ENCODE measurements at regions not wholly inside any gene's neighbourhood (a gene's known extent, or its start where the extent isn't known, plus 50 kb on each side); places are given as distances from the start of the nearest gene placed in this dataset.

DNA sequence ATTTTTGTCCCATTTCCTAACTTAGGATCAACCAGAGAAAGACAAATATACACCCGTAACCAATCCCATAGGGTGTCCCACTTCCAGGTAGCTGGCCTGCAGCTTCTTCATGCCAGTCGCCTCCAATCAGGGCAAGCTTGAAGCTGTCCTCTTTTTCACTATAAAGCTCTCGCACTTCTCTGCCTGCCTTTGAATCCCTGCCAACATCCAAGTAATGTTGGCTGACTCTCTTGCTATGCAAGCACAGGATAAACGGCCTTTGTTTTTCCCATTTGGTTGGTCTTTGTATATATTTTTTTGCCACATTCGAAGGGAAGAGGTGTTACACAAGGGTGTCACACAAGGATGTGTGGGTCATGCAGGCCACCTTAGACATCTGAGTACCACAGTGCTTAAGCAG lies 388.8 kb downstream of the CBLN2 start:
- H3K4me1 ChIP-seq (ENCODE audit: control insufficient read depth in 1 of 2, insufficient read depth in 2 of 2, low read length in 2 of 2) = no peaks in the 10 kb centered on the region
- no peaks in the 10 kb centered on the region for H3K36me3 ChIP-seq (ENCODE audit: control insufficient read depth in 1 of 2, insufficient read depth in 2 of 2, low read length in 1 of 2)
- intact Hi-C loops (cut with DNase I) = no loop called here
- no peak for ATAC-seq (ENCODE audit: low FRiP score)
- H3K9me3 ChIP-seq (ENCODE audit: control insufficient read depth, low read length) = no peaks in the 10 kb centered on the region
- H3K27me3 ChIP-seq (ENCODE audit: control insufficient read depth in 1 of 2, insufficient read depth in 2 of 2, low read length in 1 of 2) = no peaks in the 10 kb centered on the region
- no peak overlapping the region for H3K27ac ChIP-seq (ENCODE audit: low read depth in 1 of 2, low read length in 2 of 2)
- WGBS, 2 donors = 18 to 20% methylated on average over 5 of the region's 5 CpGs
- no peak for DNase-seq
- no peak overlapping the region for H3K4me3 ChIP-seq (ENCODE audit: low read length in 2 of 2)

DNA sequence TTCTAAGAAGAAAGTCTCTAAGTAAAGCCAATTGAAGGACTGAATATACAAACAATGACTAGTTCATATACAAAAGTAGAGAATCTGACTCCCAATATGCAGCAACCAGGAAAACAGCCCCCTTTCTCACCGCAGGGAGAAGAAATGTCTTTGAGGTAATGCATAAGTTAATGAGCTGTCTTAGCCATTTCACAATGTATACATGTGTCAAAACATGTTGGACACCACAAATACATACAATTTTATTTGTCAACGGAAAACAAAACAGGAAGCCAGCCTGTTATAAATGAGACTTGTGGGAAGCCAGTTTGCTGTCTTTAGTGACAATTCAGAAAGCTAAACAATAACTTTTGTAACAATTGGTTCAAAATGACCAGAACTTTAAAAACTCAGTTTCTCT lies 389.2 kb downstream of the CBLN2 start:
- no peaks in the 10 kb centered on the region for H3K9me3 ChIP-seq (ENCODE audit: control insufficient read depth, low read length)
- no peaks in the 10 kb centered on the region for H3K4me1 ChIP-seq (ENCODE audit: control insufficient read depth in 1 of 2, insufficient read depth in 2 of 2, low read length in 2 of 2)
- H3K27ac ChIP-seq (ENCODE audit: low read depth in 1 of 2, low read length in 2 of 2) = no peak overlapping the region
- ATAC-seq (ENCODE audit: low FRiP score) (no peak), DNase-seq (no peak)
- intact Hi-C loops (cut with DNase I) = no loop called here
- 79 to 86% methylated on average over 2 of the region's 2 CpGs for WGBS, 2 donors
- no peaks in the 10 kb centered on the region for H3K36me3 ChIP-seq (ENCODE audit: control insufficient read depth in 1 of 2, insufficient read depth in 2 of 2, low read length in 1 of 2)
- no peaks in the 10 kb centered on the region for H3K27me3 ChIP-seq (ENCODE audit: control insufficient read depth in 1 of 2, insufficient read depth in 2 of 2, low read length in 1 of 2)
- no peak overlapping the region for H3K4me3 ChIP-seq (ENCODE audit: low read length in 2 of 2)

DNA sequence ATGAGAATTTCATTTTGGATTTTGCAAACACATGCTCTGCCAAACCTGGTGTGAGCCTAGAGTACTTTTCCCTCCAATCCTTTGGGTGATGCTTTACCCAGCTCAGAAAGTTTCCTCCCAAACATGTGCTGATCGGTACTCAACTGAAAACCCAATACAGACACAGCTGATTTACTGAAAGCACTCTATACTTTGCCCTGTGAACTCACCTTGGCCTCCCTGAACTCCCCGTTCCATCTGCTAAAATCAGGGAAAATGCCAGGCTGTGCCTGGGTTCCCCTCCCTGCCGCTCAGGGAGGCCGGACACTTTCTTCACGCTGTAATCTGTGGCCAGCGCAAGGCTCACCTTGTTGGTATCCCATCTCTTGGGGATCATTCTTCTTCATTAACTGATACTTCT lies 391.2 kb downstream of the CBLN2 start:
- intact Hi-C loops (cut with DNase I) = no loop called here
- no peaks in the 10 kb centered on the region for H3K36me3 ChIP-seq (ENCODE audit: control insufficient read depth in 1 of 2, insufficient read depth in 2 of 2, low read length in 1 of 2)

DNA sequence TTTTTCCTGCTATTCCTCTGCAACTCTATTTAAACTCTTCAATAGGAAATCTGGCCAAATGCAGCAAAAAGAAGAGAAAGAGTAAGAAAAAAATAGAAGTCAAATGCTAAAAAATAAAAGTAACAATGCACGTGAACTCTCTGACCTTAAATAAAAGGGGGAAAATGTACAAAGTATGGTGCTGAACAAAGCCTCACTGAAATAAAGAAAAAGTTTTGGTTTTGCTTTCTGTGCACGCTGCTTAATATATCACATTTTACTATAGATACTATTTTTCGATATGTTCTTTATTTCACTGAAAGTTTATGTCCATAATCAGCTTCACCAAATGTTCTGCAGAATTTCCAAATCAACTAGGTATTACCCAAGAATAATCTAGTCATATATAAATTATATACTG lies 396.3 kb downstream of the CBLN2 start:
- no peak overlapping the region for H3K4me3 ChIP-seq (ENCODE audit: low read length in 2 of 2)
- no peak overlapping the region for H3K27ac ChIP-seq (ENCODE audit: low read depth in 1 of 2, low read length in 2 of 2)
- WGBS, 2 donors = 84 to 87% methylated on average over 3 of the region's 3 CpGs
- ATAC-seq (ENCODE audit: low FRiP score) = no peak
- no peaks in the 10 kb centered on the region for H3K27me3 ChIP-seq (ENCODE audit: control insufficient read depth in 1 of 2, insufficient read depth in 2 of 2, low read length in 1 of 2)
- intact Hi-C loops (cut with DNase I) = no loop called here
- H3K9me3 ChIP-seq (ENCODE audit: control insufficient read depth, low read length) = no peaks in the 10 kb centered on the region
- H3K36me3 ChIP-seq (ENCODE audit: control insufficient read depth in 1 of 2, insufficient read depth in 2 of 2, low read length in 1 of 2) = no peaks in the 10 kb centered on the region
- DNase-seq = no peak
- no peaks in the 10 kb centered on the region for H3K4me1 ChIP-seq (ENCODE audit: control insufficient read depth in 1 of 2, insufficient read depth in 2 of 2, low read length in 2 of 2)

More for the DNA sequence above, 391.2 kb downstream of the CBLN2 start:
- Histone ChIP-seq H3K27me3 (ENCODE audit: control insufficient read depth in 1 of 2, insufficient read depth in 2 of 2, low read length in 1 of 2) (no peaks in the 10 kb centered on the region), H3K9me3 (ENCODE audit: control insufficient read depth, low read length) (no peaks in the 10 kb centered on the region), H3K27ac (ENCODE audit: low read depth in 1 of 2, low read length in 2 of 2) (no peak overlapping the region), H3K4me1 (ENCODE audit: control insufficient read depth in 1 of 2, insufficient read depth in 2 of 2, low read length in 2 of 2) (no peaks in the 10 kb centered on the region), H3K4me3 (ENCODE audit: low read length in 2 of 2) (no peak overlapping the region)
- 95% methylated on average over 6 of the region's 6 CpGs for WGBS, 2 donors
- DNase-seq (no peak), ATAC-seq (ENCODE audit: low FRiP score) (no peak)

DNA sequence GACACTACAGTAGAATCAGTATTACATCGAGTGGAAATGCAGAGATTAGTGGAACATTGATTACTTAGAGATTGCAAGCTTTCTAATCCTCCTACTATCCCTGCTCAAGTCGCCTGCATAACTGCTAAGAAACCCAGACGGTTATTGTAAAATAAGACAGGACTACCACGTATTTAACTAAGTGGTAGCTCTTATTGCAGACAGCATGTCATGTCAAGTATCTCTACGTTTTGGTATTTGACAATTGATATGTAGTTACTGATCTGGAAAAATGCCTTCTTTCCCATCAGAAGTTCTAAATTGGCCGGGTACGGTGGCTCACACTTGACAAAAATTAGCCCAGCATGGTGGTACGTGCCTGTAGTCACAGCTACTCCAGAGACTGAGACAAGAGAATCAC lies 404.1 kb downstream of the CBLN2 start:
- H3K36me3 ChIP-seq (ENCODE audit: control insufficient read depth in 1 of 2, insufficient read depth in 2 of 2, low read length in 1 of 2) = no peaks in the 10 kb centered on the region
- no peaks in the 10 kb centered on the region for H3K4me1 ChIP-seq (ENCODE audit: control insufficient read depth in 1 of 2, insufficient read depth in 2 of 2, low read length in 2 of 2)
- no peak overlapping the region for H3K4me3 ChIP-seq (ENCODE audit: low read length in 2 of 2)
- H3K9me3 ChIP-seq (ENCODE audit: control insufficient read depth, low read length) = no peaks in the 10 kb centered on the region
- H3K27ac ChIP-seq (ENCODE audit: low read depth in 1 of 2, low read length in 2 of 2) = no peak overlapping the region
- intact Hi-C loops (cut with DNase I) = no loop called here
- ATAC-seq (ENCODE audit: low FRiP score) (no peak), DNase-seq (no peak)
- 79 to 81% methylated on average over 8 of the region's 8 CpGs for WGBS, 2 donors
- no peaks in the 10 kb centered on the region for H3K27me3 ChIP-seq (ENCODE audit: control insufficient read depth in 1 of 2, insufficient read depth in 2 of 2, low read length in 1 of 2)

DNA sequence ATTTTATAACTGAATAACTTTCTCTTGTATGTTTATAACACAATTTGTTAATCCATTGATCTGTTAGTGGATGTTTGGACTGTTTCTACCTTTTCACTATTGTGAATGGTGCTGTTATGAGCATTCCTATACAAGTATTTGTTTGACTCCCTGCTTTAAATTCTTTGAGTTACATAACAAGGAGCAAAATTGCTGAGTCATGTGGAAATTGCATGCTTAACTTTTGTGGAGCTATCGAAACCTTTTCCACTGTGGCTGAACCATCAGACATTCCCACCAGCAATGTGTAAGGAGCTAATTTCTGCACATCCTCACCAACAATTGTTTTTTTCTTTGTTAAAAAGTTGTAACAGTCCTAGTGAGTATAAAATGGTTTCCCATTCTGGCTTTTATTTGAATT lies 415.5 kb downstream of the CBLN2 start:
- Histone ChIP-seq H3K27ac (ENCODE audit: low read depth in 1 of 2, low read length in 2 of 2) (no peak overlapping the region), H3K36me3 (ENCODE audit: control insufficient read depth in 1 of 2, insufficient read depth in 2 of 2, low read length in 1 of 2) (no peaks in the 10 kb centered on the region), H3K27me3 (ENCODE audit: control insufficient read depth in 1 of 2, insufficient read depth in 2 of 2, low read length in 1 of 2) (no peaks in the 10 kb centered on the region), H3K4me1 (ENCODE audit: control insufficient read depth in 1 of 2, insufficient read depth in 2 of 2, low read length in 2 of 2) (no peaks in the 10 kb centered on the region), H3K9me3 (ENCODE audit: control insufficient read depth, low read length) (no peaks in the 10 kb centered on the region), H3K4me3 (ENCODE audit: low read length in 2 of 2) (no peak overlapping the region)
- intact Hi-C loops (cut with DNase I) = no loop called here
- DNase-seq (no peak), ATAC-seq (ENCODE audit: low FRiP score) (no peak)
- WGBS, 2 donors = 29 to 30% methylated on average over 1 of the region's 1 CpG

DNA sequence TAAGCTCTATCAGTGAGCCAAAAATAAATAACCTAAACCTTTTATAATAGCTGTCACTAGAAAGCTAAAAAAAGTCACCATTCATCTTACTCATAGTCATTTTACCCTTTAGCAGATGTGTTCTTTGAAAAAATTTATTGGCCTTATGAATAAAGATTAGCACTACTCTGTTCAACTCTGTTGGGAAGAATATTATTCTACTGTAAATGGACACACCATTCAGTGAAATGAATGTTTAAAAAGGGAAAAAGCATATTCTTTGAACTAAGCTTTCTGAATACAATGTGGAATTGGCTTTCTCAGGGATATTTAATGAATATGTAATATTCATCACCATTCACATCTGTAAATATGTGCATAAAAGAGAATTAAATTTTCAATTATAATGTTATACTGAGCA lies 422.0 kb downstream of the CBLN2 start:
- intact Hi-C loops (cut with DNase I) = no loop called here
- H3K36me3 ChIP-seq (ENCODE audit: control insufficient read depth in 1 of 2, insufficient read depth in 2 of 2, low read length in 1 of 2) = no peaks in the 10 kb centered on the region
- no peaks in the 10 kb centered on the region for H3K4me1 ChIP-seq (ENCODE audit: control insufficient read depth in 1 of 2, insufficient read depth in 2 of 2, low read length in 2 of 2)
- no peaks in the 10 kb centered on the region for H3K27me3 ChIP-seq (ENCODE audit: control insufficient read depth in 1 of 2, insufficient read depth in 2 of 2, low read length in 1 of 2)
- DNase-seq (no peak), ATAC-seq (ENCODE audit: low FRiP score) (no peak)
- no peak overlapping the region for H3K27ac ChIP-seq (ENCODE audit: low read depth in 1 of 2, low read length in 2 of 2)
- H3K9me3 ChIP-seq (ENCODE audit: control insufficient read depth, low read length) = no peaks in the 10 kb centered on the region
- H3K4me3 ChIP-seq (ENCODE audit: low read length in 2 of 2) = no peak overlapping the region

DNA sequence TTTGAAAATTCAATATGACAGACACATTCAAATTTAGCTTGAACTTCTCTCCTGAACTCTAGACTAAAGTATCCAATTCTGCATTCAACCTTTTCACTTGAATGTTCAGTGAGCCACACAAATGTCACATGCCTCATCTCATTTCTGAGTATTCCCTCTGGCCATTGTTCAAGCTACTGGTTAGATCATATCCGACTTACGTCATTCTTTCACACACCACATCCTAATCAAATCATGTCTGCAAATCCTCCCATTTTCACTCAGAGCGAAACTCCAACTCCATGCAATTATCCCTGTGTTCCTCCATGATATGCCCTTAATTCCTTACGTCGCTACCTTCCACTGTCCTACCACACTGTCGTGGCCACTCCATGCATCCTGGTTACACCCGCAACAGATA lies 425.1 kb downstream of the CBLN2 start:
- WGBS, 2 donors = 90 to 93% methylated on average over 7 of the region's 7 CpGs

DNA sequence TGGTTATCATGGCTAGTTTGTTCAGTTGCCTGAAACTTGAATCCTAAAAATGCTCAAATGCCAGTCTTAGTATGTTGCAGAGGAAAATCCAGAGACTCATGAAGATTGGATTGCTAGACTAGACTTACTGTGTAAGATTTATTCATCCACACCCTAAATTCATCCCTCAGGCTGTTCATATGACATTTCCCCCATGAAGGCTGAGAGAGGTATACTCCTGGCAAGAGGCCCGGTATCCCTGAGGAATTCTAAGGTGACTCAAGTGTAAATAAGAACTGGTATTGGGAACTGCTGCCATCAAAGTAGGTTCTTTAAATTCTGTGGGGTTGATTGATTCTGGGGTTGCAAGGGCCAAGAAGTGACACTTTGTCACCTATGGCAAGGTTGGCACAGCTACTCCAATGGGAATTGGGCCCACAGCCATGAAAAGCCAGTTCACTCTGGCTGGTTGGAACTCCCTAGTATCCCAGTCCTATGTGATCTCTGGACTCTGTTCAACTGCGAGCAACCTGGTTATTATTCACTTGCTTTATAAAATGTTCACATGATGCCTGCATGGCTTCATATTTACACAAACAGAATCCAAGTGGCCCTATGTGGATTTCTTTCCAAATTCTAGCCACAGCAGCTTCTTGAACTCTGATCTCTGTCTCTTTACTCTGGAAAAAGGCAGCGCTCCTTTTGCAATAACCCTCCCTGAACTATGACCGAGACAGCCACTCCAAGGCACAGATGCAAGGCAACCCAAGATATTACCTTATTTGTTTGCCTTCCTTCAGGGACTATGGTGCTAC lies 429.1 kb downstream of the CBLN2 start:
- WGBS, 2 donors = 78 to 82% methylated on average over 4 of the region's 4 CpGs
- H3K4me1 ChIP-seq (ENCODE audit: control insufficient read depth in 1 of 2, insufficient read depth in 2 of 2, low read length in 2 of 2) = no peaks in the 10 kb centered on the region
- H3K36me3 ChIP-seq (ENCODE audit: control insufficient read depth in 1 of 2, insufficient read depth in 2 of 2, low read length in 1 of 2) = no peaks in the 10 kb centered on the region
- ATAC-seq (ENCODE audit: low FRiP score) (no peak), DNase-seq (no peak)
- H3K27me3 ChIP-seq (ENCODE audit: control insufficient read depth in 1 of 2, insufficient read depth in 2 of 2, low read length in 1 of 2) = no peaks in the 10 kb centered on the region
- H3K27ac ChIP-seq (ENCODE audit: low read depth in 1 of 2, low read length in 2 of 2) = no peak overlapping the region
- no peaks in the 10 kb centered on the region for H3K9me3 ChIP-seq (ENCODE audit: control insufficient read depth, low read length)
- no peak overlapping the region for H3K4me3 ChIP-seq (ENCODE audit: low read length in 2 of 2)
- intact Hi-C loops (cut with DNase I) = no loop called here

More for the DNA sequence above, 425.1 kb downstream of the CBLN2 start:
- H3K27me3 ChIP-seq (ENCODE audit: control insufficient read depth in 1 of 2, insufficient read depth in 2 of 2, low read length in 1 of 2) = no peaks in the 10 kb centered on the region
- ATAC-seq (ENCODE audit: low FRiP score) (peak; percentile 15), DNase-seq (no peak)
- no peaks in the 10 kb centered on the region for H3K36me3 ChIP-seq (ENCODE audit: control insufficient read depth in 1 of 2, insufficient read depth in 2 of 2, low read length in 1 of 2)
- no peak overlapping the region for H3K27ac ChIP-seq (ENCODE audit: low read depth in 1 of 2, low read length in 2 of 2)
- H3K4me1 ChIP-seq (ENCODE audit: control insufficient read depth in 1 of 2, insufficient read depth in 2 of 2, low read length in 2 of 2) = no peaks in the 10 kb centered on the region
- no peaks in the 10 kb centered on the region for H3K9me3 ChIP-seq (ENCODE audit: control insufficient read depth, low read length)
- no peak overlapping the region for H3K4me3 ChIP-seq (ENCODE audit: low read length in 2 of 2)
- intact Hi-C loops (cut with DNase I) = no loop called here

Data from aorta (tissue), 5 donors.